Hepatocyte (in vitro differentiated cells): ENCODE measurements at regions not wholly inside any gene's neighbourhood (a gene's known extent, or its start where the extent isn't known, plus 50 kb on each side); places are given as distances from the start of the nearest gene placed in this dataset.

ENCODE experiments used
- EZH2 ChIP-seq: fragments of 200-600 bp; sonication (generic); IDR thresholded peaks from 2 replicates; pipeline ENCODE4 v1.6.1; 2016; ENCODE audit warnings: antibody characterized with exemption, mild to moderate bottlenecking, borderline replicate concordance
- TF ChIP-seq, protein P1 (sequence below): fragments of 200-600 bp; sonication (generic); IDR thresholded peaks from 2 replicates; pipeline ENCODE4 v1.5.1; 2016; ENCODE audit warnings: antibody characterized with exemption, mild to moderate bottlenecking; ENCODE audit not compliant: poor library complexity

DNA sequence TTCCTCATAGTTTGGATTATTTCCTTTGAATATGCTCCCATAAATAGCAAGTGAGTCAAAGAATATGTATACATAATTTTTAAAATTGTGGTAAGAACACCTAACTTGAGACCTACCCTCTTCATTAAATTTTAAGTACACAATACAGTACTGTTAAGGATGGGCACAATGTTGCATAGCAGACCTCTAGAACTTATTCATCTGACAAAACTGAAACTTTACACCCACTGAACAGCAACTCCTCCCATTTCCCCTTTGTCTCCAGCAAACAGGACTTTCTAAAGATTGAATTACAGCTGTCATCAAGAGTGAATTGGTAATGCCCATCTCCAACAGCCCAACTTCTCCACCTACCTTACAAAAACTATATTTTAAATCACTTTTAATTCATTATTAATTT is 388.9 kb downstream of the HTR1A start:
- TF ChIP-seq, protein P1, sequence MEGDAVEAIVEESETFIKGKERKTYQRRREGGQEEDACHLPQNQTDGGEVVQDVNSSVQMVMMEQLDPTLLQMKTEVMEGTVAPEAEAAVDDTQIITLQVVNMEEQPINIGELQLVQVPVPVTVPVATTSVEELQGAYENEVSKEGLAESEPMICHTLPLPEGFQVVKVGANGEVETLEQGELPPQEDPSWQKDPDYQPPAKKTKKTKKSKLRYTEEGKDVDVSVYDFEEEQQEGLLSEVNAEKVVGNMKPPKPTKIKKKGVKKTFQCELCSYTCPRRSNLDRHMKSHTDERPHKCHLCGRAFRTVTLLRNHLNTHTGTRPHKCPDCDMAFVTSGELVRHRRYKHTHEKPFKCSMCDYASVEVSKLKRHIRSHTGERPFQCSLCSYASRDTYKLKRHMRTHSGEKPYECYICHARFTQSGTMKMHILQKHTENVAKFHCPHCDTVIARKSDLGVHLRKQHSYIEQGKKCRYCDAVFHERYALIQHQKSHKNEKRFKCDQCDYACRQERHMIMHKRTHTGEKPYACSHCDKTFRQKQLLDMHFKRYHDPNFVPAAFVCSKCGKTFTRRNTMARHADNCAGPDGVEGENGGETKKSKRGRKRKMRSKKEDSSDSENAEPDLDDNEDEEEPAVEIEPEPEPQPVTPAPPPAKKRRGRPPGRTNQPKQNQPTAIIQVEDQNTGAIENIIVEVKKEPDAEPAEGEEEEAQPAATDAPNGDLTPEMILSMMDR: no peak
- no peak for TF ChIP-seq EZH2
